ENCODE measurements at regions not wholly inside any gene's neighbourhood (a gene's known extent, or its start where the extent isn't known, plus 50 kb on each side); places are given as distances from the start of the nearest gene placed in this dataset.
"Not testable (repeated sequence)": the region's sequence is repeated elsewhere in the genome, so short reads cannot be mapped to it uniquely, and the experiment has no call there.

DNA sequence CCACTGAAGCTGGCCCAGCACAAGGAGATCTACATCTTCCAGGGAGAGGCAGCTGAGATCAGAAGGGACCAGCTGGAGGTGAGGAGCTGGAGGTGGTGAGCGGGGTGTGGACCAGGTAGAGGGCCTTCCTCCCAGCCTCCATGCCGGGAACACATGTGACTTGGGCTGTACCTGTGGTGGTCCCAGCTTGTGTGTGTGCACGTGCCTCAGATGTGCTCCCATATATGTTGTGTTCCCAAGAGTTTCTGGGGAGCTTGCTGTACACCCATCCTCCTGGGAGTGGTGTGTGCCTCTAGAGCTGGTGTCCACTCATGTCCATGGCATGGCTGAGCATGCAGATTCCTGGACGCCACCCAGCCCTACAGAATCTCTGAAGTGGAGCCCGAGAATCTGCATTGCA, 183.7 kb upstream of the AKAP13 start:
- H3K4me3 Mint-ChIP-seq (ENCODE audit: low read depth); H3K27ac Mint-ChIP-seq; H3K27me3 Mint-ChIP-seq (ENCODE audit: low read depth); DNase-seq (ENCODE audit: low spot score); H3K9me3 Mint-ChIP-seq; intact Hi-C loops (cut with micrococcal nuclease); H3K36me3 Mint-ChIP-seq (ENCODE audit: low read depth); H3K4me1 Mint-ChIP-seq (ENCODE audit: low read depth): not testable (repeated sequence)

DNA sequence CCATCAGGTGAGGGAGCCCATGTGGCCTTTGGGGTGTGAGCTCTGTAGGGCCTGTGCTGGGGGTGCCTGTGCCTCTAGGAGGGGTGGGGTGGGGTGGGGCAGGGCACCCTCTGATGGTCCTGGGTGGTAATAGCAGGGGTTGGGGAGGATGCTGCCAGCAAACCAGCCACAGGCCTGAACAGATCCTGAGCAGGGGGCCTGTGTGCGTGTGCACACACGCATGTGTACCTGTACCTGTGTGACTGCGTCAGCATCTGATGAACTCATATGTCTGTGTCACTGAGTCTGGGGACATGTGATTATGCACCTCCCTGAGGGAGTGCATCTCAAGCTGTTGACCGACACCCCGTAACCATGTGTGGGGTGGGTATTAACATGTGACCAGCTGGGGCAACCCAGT, 182.8 kb upstream of the AKAP13 start:
- H3K4me1 Mint-ChIP-seq (ENCODE audit: low read depth); H3K36me3 Mint-ChIP-seq (ENCODE audit: low read depth); H3K27me3 Mint-ChIP-seq (ENCODE audit: low read depth); H3K27ac Mint-ChIP-seq; H3K9me3 Mint-ChIP-seq; H3K4me3 Mint-ChIP-seq (ENCODE audit: low read depth); DNase-seq (ENCODE audit: low spot score); intact Hi-C loops (cut with micrococcal nuclease): not testable (repeated sequence)

GRCh38 chr15:85198432-85198831, 182.0 kb upstream of the AKAP13 start:
- H3K4me1 Mint-ChIP-seq (ENCODE audit: low read depth); H3K9me3 Mint-ChIP-seq; H3K36me3 Mint-ChIP-seq (ENCODE audit: low read depth); H3K27ac Mint-ChIP-seq; H3K4me3 Mint-ChIP-seq (ENCODE audit: low read depth); DNase-seq (ENCODE audit: low spot score); H3K27me3 Mint-ChIP-seq (ENCODE audit: low read depth); intact Hi-C loops (cut with micrococcal nuclease): not testable (repeated sequence)

- H3K27me3 Mint-ChIP-seq (ENCODE audit: low read depth); intact Hi-C loops (cut with micrococcal nuclease); H3K9me3 Mint-ChIP-seq; H3K4me3 Mint-ChIP-seq (ENCODE audit: low read depth); H3K36me3 Mint-ChIP-seq (ENCODE audit: low read depth); H3K27ac Mint-ChIP-seq; DNase-seq (ENCODE audit: low spot score); H3K4me1 Mint-ChIP-seq (ENCODE audit: low read depth): not testable (repeated sequence)
Observed at GRCh38 chr15:85200215-85200614, 180.2 kb upstream of the AKAP13 start.

GRCh38 chr15:85201118-85201793, 179.1 kb upstream of the AKAP13 start:
- H3K36me3 Mint-ChIP-seq (ENCODE audit: low read depth); H3K4me1 Mint-ChIP-seq (ENCODE audit: low read depth); H3K27me3 Mint-ChIP-seq (ENCODE audit: low read depth); DNase-seq (ENCODE audit: low spot score); intact Hi-C loops (cut with micrococcal nuclease); H3K4me3 Mint-ChIP-seq (ENCODE audit: low read depth); H3K27ac Mint-ChIP-seq; H3K9me3 Mint-ChIP-seq: not testable (repeated sequence)

DNA sequence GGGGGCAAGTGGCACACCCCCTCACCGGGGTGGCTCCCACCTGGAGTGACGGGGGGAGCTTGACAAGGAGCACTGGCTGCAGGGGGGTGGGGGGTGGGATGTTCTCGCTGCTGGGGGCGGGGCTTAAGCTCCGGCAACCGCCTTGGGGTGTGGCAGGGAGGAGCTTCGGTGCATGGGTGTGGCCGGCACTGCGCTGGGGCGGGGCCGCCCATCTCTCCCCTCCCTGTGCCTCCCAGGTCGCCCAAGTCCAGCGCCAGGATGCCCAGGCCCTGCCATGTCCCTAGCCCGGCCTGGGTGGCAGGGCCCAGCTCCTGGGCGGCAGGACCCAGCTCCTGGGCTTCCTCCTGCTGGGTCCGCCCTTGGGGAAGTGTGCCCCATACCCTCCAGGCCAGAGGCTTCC, 175.9 kb upstream of the AKAP13 start:
- DNase-seq (ENCODE audit: low spot score); H3K27ac Mint-ChIP-seq; H3K4me1 Mint-ChIP-seq (ENCODE audit: low read depth); H3K9me3 Mint-ChIP-seq; H3K27me3 Mint-ChIP-seq (ENCODE audit: low read depth); H3K36me3 Mint-ChIP-seq (ENCODE audit: low read depth); intact Hi-C loops (cut with micrococcal nuclease); H3K4me3 Mint-ChIP-seq (ENCODE audit: low read depth): not testable (repeated sequence)

- H3K4me1 Mint-ChIP-seq (ENCODE audit: low read depth); H3K4me3 Mint-ChIP-seq (ENCODE audit: low read depth); H3K27me3 Mint-ChIP-seq (ENCODE audit: low read depth); DNase-seq (ENCODE audit: low spot score); intact Hi-C loops (cut with micrococcal nuclease); H3K27ac Mint-ChIP-seq; H3K36me3 Mint-ChIP-seq (ENCODE audit: low read depth); H3K9me3 Mint-ChIP-seq: not testable (repeated sequence)
Observed at GRCh38 chr15:85233791-85234325, 146.5 kb upstream of the AKAP13 start.

DNA sequence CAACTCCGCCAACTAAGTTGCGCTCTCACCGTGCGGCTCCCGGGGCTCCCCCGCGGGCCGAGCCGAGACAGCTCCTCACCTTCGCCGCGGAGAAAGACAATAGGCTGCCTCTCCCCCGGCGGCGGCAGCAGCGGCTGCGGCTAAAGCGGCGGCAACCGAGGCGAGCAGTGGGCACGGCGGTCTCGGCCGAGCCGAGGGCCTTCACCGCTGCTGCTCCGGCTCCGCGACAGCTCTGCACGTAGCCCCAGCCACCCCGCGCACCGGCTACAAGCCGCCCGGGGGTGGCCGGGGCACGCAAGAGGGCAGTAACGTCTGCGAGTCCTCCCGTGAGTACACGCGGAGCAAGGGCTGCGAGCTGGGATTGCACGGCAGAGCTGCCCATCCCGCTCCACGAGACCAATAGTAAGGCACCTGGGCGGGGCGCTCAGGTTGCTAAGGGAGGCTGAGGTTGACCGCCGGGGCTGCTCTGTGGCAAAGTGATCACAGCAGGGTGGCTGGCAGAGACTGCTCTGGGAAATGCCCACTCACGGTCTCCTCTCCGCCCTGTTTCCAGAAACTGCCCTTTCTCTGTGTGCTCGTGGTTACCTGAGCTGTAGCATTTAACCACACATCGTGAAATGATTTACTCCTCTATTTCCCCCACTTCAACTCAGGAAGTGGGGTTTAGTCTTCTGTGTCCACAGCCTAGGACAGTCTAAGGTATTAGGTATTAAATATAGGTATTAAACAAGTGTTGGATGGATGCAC, 145.8 kb upstream of the AKAP13 start:
- H3K9me3 Mint-ChIP-seq; intact Hi-C loops (cut with micrococcal nuclease); H3K36me3 Mint-ChIP-seq (ENCODE audit: low read depth); H3K27me3 Mint-ChIP-seq (ENCODE audit: low read depth); H3K27ac Mint-ChIP-seq; H3K4me3 Mint-ChIP-seq (ENCODE audit: low read depth); H3K4me1 Mint-ChIP-seq (ENCODE audit: low read depth): not testable (repeated sequence)
- DNase-seq (ENCODE audit: low spot score) = peak; percentile 22

DNA sequence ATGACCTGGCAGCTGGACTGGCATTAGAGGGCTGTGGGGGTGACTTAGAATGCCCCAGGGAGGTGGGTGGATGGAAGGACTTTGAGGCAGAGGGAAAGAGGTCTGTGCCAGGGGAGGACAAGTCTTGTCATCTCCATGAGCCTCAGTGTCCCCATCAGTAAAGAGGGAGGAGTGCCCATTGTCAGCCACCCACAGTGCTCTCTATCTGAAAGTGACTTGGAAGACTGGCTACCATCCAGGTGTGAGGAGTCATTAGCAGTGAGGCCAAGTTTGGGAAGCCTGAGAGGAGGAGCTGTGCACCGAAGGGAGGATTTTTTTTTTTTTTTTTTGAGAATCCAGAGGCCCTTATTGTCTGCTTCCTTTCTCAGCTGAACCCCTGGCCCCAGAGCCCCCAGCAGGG, 136.3 kb upstream of the AKAP13 start:
- H3K27ac Mint-ChIP-seq; H3K4me1 Mint-ChIP-seq (ENCODE audit: low read depth): not testable (repeated sequence)

DNA sequence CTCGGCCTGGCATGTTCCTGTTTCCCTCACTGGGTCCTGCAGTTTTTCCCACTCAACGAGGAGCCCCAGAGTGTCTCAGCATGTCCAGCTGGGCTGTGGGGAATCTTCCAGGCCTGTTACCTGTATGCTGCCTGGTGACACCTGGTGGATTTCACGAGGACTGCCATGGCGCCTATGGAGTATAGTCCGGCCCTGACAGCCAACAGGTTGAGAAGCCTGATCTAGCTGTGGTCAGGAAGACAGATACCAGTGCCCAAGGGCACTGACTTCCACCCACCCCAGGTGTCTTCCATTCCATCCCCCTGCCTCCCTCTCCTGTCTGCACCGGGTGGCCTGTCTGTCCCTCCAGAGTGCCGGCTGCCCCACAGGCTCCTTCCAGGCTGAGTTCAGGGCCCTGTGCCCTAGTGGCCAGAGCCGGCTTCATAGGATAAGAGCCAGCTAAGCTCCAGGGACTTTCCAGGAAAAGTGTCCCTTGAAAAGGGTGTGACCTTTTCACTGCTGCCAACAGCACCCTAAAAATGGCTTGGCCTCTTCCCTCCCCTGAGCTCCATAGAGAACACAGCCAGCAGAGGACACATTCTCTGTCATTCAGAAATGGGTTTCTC, 129.4 kb upstream of the AKAP13 start:
- H3K27ac Mint-ChIP-seq; DNase-seq (ENCODE audit: low spot score); H3K36me3 Mint-ChIP-seq (ENCODE audit: low read depth); H3K4me1 Mint-ChIP-seq (ENCODE audit: low read depth); H3K27me3 Mint-ChIP-seq (ENCODE audit: low read depth); H3K4me3 Mint-ChIP-seq (ENCODE audit: low read depth); intact Hi-C loops (cut with micrococcal nuclease); H3K9me3 Mint-ChIP-seq: not testable (repeated sequence)

More for the DNA sequence above, 136.3 kb upstream of the AKAP13 start:
- H3K9me3 Mint-ChIP-seq; DNase-seq (ENCODE audit: low spot score); H3K27me3 Mint-ChIP-seq (ENCODE audit: low read depth); H3K4me3 Mint-ChIP-seq (ENCODE audit: low read depth); intact Hi-C loops (cut with micrococcal nuclease); H3K36me3 Mint-ChIP-seq (ENCODE audit: low read depth): not testable (repeated sequence)

- H3K27me3 Mint-ChIP-seq (ENCODE audit: low read depth); H3K27ac Mint-ChIP-seq; H3K9me3 Mint-ChIP-seq; H3K4me1 Mint-ChIP-seq (ENCODE audit: low read depth); intact Hi-C loops (cut with micrococcal nuclease); DNase-seq (ENCODE audit: low spot score); H3K36me3 Mint-ChIP-seq (ENCODE audit: low read depth); H3K4me3 Mint-ChIP-seq (ENCODE audit: low read depth): not testable (repeated sequence)
Observed at GRCh38 chr15:85253196-85253915, 127.0 kb upstream of the AKAP13 start.

- H3K4me3 Mint-ChIP-seq (ENCODE audit: low read depth); H3K27ac Mint-ChIP-seq; H3K36me3 Mint-ChIP-seq (ENCODE audit: low read depth); intact Hi-C loops (cut with micrococcal nuclease); H3K9me3 Mint-ChIP-seq; H3K27me3 Mint-ChIP-seq (ENCODE audit: low read depth); H3K4me1 Mint-ChIP-seq (ENCODE audit: low read depth); DNase-seq (ENCODE audit: low spot score): not testable (repeated sequence)
Observed at GRCh38 chr15:85254961-85255360, 125.4 kb upstream of the AKAP13 start.

DNA sequence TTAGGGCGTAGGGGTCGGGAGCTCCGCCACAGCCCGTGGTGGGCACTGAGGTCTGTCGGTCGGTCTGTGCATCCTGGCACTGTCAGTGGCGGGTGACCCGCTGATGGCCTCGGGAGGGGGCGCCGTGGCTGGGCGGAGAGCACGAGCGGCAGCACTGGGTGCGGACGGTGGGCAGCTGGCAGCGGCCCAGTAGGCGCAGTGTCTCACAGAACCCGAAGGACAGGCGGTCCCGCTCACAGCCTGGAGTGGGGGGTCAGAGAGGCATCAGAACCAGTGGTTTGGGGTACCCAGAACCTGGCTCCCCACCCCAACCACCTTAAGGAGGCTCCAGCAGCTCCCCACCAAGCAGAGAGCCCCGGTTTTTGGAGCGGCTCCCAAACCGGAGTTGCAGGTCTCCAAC, 124.9 kb upstream of the AKAP13 start:
- intact Hi-C loops (cut with micrococcal nuclease) = not testable (repeated sequence)

More for the DNA sequence above, 124.9 kb upstream of the AKAP13 start:
- not testable (repeated sequence) for H3K4me3 Mint-ChIP-seq (ENCODE audit: low read depth); H3K36me3 Mint-ChIP-seq (ENCODE audit: low read depth); H3K27ac Mint-ChIP-seq; H3K9me3 Mint-ChIP-seq; H3K27me3 Mint-ChIP-seq (ENCODE audit: low read depth); H3K4me1 Mint-ChIP-seq (ENCODE audit: low read depth); DNase-seq (ENCODE audit: low spot score)
